GM19455 (cell line): ENCODE measurements at regions not wholly inside any gene's neighbourhood (a gene's known extent, or its start where the extent isn't known, plus 50 kb on each side); places are given as distances from the start of the nearest gene placed in this dataset.

Source experiments
- ATAC-seq: cut with Tn5 transposase; IDR thresholded peaks from one replicate; pipeline ENCODE4 v1.9.1; 2021; ENCODE audit not compliant: unreplicated experiment

DNA sequence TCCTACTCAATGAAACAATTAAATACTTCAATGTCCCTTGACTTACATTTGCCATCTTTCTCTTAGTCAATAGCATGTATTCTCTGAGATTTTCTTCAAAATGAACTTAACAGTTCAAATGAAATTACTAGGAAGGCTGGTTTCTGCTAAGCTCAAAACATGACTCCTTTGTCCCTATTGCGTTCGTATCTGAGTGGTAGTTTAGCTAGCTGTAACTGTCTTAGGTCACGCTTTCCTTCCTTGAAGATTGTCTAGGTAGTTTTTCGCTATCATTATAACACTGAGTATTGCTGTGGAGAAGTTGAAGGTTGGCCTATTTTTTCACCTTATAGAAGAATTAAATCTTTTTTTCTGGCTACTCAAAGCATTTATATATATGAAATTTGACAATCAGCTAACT lies 1535.2 kb downstream of the PLA2G4A start:
- no peak for ATAC-seq

DNA sequence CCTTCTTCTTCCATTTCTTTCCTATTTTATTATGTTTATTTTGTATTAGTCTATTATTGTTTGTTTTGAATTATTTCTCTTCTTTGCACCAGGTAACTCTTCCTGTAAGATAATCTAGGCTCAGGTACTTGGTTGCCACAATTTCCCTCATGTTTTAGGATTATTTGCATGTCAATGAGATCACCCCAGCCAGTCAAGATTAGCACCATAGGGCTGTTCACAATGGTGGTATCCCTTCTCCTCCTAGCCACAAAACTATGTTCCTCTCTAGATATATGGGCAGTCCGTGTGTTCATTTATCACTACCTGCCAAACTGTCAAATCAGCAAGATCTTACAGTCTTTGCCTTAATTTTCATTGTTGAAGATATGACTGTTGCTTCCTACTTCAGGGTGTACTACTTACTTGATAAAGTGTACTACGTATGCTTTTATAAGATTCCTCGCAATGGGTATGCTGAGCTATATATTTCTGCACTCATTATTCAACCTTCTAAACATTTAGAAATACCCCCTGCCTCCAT lies 1536.2 kb downstream of the PLA2G4A start:
- no peak for ATAC-seq

DNA sequence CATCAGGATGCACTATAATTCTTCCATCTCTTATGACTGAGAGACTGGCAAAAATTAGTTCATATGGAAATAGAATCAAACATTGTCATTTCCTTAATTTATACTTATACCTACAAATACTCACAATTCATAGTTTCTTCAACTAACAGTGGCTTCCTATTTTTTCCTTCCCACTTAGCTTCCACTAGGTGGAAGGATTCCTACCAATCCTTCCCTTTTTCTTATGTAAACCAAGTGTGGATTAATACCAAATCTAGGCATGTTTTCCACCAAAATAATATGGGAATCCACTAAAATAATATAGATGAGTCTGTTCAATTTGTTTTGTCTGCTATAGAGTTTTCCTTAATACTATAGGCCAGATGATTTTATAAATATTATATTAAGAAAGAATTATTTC lies 1537.1 kb downstream of the PLA2G4A start:
- no peak for ATAC-seq

DNA sequence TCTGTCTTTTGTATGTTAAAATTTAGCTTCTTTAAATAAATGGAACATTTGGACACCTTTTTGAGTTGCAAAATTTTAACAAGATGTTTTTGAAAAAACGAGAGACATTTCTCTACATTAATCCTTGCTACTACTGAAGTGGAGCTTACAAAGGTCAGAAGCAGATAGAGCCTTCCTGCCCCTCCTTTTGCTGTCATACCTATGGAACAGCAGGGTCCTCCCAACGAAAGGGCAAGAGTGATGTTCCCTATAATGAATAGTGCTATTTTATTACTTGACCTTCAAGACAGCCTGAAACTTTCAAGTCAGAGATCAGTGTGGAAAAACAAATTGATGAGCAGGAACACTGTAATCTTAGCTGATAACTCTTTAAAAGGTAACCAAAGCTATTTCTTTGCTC lies 1538.9 kb downstream of the PLA2G4A start:
- no peak for ATAC-seq

DNA sequence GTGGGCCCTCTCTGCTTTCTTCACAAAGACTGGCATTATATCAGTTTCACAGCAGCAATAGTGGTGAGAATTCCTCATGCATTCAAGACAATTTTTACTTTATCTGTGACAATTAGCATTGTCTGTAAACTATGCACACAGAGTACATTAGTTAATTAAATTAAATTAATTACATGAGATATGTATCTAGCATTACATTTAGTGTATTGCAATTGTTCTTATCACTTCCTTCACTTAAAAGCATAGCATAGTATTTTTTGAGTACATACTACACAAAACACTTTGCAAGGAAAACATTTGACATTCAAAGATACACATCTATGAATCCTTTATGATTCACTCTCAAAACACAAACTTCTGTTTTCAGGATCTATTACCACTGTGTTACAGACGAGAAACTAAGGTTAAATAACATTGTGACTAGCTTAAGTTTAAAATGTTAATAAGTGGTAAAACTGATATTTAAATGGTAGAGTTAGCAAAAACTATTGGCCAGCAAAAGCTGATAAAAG lies 1542.6 kb downstream of the PLA2G4A start:
- no peak for ATAC-seq

DNA sequence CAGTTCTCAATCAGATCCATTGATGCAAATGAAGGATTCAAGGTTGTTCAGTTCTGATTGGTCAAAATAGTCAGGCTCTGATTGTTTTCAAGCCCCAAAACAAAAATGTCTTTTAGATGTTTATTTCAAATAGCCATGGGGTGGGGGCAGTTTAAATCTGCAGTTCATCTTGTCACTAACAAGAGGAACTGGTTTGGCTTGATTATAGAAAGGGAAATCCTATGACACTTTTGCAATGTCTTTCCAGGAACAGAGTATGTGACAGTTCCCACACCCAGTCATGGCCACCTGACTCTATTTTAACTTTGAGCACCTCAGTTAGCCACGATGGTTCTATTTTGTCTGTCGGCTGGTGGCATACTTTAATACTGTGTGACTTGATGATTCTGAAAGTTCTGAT lies 1544.1 kb downstream of the PLA2G4A start:
- no peak for ATAC-seq

DNA sequence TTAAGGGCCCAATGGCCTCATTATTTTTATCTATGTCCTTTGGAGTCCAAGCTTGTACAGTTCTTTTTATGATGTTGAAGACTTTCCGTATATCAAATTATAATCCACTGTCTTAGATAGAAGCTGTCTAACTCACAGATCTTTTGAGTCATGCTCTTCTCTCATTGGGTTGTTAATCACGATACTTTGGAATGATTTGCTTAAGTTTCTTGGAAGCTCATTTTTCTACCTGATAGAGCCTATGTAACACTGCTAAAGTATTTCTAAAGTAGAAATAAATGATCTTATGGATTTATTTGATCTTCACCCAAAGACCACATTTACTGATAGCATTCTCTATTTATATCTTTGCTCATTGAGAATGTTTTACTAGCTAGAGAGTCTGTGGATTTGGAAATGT lies 1554.1 kb downstream of the PLA2G4A start:
- no peak for ATAC-seq

DNA sequence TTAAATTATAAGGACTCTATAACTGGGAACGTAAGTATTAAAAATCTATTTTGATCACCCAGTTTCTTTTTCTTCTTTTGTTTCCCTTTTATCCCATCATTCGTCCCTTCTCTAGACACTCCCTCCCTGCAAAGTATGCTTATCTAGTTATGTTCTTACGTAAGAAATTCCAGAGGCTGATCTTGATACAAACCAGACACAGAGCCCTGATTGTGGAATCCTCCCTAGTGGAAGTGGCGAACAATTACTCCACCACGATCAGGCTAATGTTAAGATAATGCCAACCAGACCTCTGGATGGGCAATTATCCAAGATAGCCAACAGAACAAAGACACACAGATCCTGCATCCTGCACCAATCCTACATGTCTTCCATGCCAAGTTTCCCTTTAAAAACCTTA lies 1557.4 kb downstream of the PLA2G4A start:
- ATAC-seq = no peak

DNA sequence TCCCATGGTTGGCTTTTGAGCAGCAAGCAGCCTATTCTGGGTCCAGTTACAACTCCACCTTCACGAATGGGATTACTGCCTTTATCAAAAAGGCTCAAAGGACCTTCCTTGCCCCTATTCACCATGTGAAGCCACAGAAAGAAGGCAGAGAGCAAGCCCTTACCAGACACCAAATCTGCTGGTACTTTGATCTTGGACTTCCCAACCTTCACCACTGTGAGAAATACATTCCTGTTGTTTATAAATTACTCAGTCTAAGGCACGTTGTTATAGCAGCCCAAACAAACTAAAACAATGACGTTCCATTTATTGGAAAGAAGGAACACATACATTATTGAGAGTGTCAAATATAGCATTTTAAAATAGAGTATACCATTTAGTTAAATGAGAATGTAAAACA lies 1557.9 kb downstream of the PLA2G4A start:
- no peak for ATAC-seq

DNA sequence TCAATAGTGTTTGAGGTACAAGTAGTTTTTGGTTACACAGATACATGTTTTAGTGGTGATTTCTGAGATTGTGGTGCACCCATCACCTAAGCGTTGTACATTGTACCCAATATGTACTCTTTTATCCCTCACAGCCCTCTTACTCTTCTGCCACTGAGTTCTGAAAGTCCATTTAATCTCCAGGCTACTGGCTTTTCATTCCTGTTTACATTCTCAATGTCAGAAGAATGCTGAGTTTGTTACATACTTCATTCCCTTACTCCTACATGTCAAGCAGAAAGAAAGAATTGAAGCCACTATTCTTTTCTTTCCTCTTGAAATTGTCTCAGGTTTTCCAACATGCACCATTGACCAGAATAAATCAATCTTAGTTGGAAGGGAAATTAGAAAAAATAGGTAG lies 1565.9 kb downstream of the PLA2G4A start:
- no peak for ATAC-seq

DNA sequence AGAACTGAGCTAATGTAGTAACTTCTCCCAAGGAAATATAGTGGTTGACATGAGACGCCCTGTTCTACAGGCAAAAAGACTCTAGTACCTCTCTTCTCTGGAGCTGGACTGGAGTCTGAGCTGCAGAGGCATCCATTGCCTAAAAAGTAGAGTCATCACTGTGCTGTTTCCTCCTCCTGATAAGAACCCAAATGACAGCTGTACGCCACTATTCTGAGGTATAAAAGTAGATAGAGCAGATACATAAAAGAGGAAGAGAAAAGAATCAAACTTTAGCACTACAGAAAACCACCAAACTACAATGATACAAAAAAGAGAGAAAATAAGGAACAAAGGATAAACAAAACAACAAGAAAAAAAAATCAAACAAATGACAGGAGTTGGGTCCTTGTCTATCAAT lies 1568.8 kb downstream of the PLA2G4A start:
- ATAC-seq = no peak

DNA sequence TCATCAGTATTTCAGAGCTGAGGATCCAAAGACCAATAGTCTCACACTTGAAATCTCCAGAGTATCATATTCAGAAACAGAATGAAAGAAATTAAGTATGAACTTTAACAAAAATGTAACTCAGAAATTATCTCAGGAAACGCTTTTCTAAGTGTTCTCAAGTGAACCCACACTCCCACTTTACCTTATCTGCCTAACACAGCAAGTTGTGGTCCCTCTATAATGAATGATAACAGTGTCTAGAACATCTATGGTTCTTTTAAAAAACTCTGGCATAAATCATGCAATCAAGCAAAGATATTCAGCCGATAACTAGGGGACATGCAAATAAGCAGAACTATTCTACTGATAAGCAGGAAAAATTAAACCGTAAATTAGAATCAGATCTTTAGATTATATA lies 1574.2 kb downstream of the PLA2G4A start:
- ATAC-seq = no peak

DNA sequence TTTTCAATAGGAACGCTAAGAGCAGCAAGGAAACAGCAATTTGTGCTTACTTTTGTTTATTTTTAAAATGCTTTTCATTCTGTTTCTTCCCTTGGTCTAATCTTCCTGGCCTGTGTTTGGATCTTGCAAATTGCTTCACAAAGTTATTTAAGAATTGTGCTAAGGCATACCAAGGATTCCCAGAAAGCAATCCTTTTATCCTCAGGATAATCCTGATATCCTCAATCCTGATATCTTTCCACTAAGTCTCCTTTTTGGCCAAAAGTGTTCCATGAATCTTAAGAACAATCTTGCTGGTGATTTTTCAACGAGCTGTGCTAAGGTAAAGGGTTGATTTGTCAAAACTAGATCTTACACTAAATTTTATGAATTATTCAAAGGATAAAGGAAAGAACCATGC lies 1577.9 kb downstream of the PLA2G4A start:
- no peak for ATAC-seq

DNA sequence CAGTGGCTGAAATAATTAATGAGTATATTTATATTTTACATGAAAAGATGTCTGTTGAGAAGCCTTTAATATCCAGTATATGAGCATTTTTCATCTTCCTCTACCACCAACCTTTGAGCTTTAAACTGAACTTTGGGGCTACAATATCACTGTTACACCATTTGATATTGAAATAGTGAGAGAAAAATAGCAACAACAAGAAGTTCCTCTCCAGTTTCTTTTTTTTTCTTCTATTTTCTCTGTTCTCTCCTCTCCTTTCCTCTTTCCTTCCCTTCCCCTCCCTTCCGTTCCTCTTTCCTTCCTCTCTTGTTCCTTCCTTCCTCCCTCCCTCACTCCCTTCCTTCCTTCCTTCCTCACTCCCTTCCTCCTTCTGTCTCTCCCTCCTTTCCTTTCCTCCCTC lies 1591.4 kb downstream of the PLA2G4A start:
- no peak for ATAC-seq

DNA sequence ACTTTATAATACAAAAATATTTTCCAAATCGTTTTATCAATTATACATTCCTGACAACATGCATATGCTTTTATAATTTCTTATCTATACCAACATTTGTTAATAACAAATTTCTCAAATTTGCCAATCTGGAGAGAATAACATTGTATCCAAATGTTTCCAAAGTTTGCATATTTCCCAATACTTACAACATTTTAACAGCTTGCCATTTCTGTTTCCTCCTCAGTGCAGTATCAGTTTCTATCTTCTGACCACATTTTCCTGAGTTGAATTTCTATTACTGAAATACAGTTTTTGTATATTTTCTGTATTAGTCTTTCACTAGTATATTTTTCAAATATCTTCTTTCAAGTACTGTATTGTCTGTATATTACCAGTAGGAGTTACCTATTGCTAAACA lies 1594.3 kb downstream of the PLA2G4A start:
- no peak for ATAC-seq

DNA sequence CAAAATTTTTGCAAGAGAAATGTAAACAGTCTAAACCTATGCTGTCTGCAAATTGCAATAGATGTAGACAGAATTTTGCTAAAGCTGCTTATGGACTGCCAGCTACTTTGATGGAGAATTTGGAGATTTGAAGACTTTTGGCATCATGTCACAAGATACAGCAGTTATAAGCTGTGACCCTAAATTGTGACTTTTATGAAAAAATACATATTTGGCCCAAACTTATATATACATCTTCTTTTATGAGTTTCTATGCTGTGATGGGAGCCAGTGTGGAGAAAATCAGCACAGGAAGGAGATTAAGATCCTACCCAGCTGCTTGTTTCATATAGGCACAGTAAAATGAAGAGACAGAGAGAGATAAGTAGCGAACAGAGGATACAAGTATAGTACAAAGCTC lies 1595.4 kb downstream of the PLA2G4A start:
- no peak for ATAC-seq

DNA sequence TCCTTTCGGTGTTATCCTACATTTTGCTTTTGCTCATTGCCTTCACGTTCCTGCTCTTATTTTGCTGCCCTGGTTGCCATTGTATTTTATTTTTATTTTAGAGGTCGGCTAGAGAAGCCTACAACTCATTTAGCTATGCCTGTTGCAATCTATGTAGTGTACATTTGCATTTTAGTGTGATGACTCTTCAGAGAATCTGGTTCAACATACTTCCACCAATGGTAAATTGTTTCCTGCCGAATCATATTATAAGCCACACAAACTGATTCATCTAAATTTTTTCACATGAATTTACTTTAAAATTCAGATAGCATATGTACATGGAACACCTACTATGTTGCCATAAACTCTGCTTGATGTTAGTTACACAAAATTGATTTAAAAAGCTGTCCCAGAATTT lies 1596.9 kb downstream of the PLA2G4A start:
- ATAC-seq = no peak

DNA sequence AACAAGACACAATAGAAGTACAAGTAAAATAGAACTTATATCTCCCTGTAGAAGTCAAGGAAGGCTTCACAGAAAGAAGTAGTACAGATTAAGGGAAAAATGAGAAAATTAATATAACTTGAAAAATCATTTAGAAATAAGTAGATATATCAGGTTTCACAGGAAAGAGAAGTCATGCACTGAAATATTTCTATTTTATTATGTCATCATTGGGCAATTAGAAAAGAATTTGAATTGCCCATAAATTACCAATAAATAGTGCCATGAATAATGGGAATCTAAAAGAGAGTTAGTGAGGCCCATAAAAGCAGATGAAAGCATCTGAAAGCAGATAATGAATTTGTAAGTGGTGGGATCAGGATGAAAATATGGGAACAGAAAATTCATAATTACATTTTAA lies 1597.8 kb downstream of the PLA2G4A start:
- ATAC-seq = no peak

DNA sequence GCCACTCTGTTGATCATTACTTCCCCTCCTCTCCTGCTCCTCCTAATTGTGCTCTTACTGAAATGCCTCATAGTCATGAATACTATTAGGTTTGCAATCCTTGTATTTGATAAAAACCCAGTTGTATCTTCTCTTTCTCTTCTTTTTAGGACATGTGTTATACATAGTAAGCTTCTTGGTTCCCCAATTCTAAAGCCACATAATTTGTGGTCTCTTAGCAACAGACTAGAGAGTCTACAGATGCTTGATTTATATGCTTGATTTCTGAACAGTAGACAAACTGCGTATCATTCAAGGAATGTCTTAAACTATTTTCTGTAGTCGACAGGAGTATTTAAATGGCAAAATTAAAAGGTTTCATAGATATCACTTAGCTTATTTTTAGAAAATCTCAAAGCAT lies 1598.9 kb downstream of the PLA2G4A start:
- ATAC-seq = no peak

DNA sequence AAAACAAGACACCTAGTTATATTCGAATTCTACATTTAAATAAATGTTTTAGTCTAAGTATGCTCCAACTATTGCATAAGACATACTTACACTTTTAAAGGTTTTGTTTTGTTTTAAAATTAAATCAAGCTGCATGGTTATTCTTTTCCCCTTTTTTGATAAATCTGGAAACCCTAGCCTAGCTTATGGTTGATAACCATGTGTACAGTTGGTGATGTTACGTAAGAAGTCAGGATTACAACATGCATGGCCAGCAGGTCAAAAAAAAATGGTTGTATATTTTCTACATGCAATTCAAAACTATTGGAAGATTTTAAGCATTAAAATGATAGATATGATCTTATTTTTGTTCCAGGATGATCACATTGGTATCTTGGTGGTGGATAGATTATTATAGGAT lies 1600.6 kb downstream of the PLA2G4A start:
- ATAC-seq = no peak

DNA sequence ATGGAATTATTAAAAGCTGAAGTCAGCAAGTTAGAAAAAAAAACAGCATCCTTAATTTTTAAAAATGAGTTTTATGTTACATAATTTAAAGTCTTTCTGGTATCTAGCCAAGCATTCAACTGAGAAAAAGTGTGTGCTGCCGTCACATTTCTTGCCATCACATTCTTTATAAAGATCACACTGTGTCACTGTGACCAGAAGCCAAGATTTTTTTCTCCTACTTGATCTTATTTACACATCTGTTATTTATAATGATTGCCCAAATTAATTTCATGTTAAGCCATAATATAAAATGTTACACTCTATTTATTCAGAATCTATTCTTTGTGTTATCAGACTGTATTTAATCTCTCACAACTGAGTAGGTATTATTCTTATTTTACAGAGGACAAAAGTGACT lies 1603.7 kb downstream of the PLA2G4A start:
- ATAC-seq = no peak

DNA sequence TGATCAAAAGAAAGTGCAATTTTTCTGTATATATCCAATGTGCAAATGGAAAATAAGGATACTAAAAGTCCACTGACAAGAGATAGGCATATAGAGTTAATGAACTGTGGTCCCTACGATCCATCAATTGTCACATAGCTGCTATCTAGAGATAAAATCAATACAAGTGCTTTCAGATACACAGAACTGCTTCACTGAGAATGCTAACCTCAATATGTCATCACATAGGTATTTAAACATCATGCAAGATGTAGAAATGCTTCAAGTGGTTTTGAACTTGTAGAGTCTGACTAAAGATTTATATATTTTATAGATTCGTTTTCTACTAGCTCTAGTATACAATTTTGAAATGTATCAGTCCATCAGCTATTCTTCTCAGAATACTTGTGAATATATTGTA lies 1604.7 kb downstream of the PLA2G4A start:
- no peak for ATAC-seq

DNA sequence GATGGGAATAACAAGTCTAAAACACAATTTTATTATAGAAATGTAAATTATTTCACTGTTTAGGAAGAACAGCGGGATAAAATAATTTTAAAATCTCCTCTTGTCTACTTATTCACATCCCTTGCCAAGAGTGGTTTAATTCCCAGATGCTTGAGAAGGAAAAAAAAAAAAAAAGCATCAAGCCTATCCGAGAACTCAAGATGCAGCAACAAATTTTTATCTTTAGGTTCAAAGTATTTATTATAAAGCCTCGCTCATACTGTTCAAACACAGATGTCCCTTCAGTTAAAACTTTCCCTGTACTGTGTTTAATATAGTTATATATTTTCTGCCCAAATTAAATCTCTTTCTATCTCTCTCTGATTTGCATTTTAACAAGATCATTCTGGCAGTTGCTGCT lies 1615.8 kb downstream of the PLA2G4A start:
- no peak for ATAC-seq

DNA sequence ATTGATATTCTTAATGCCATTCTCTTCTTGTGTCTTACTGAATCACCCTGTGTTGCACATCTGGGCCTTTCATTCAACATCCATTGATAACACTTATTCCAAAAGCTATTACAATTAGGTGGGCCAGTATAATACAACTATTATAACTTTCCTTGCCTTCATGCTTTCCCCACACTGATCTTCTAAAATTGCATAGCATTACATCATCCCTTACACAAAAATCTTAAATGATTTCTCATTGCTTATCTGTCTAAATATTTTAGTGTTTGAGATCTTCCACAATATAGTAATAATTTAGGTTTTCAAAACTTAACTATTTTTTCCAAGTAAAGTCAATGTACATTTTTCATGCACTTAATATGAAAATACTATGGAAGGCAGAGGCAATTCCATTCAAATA lies 1634.1 kb downstream of the PLA2G4A start:
- ATAC-seq = no peak
